WERI-Rb-1 (cell line): ENCODE measurements at regions not wholly inside any gene's neighbourhood (a gene's known extent, or its start where the extent isn't known, plus 50 kb on each side); places are given as distances from the start of the nearest gene placed in this dataset.

ENCODE experiments used
- DNase-seq: peaks from one replicate; pipeline ENCODE4 v3.0.0-alpha.2; 2020
- H3K27ac ChIP-seq: fragments of 250-450 bp; sonication (Bioruptor Pico); 2 replicates; pipeline ENCODE4 v1.5.1; 2020; ENCODE audit warnings: mild to moderate bottlenecking, moderate library complexity
- H3K27me3 ChIP-seq: fragments of 250-450 bp; sonication (Bioruptor Pico); 2 replicates; pipeline ENCODE4 v1.5.1; 2021; ENCODE audit warnings: mild to moderate bottlenecking, low read depth, moderate library complexity; ENCODE audit not compliant: insufficient read depth, severe bottlenecking
- H3K36me3 ChIP-seq: fragments of 250-450 bp; sonication (Bioruptor Pico); 2 replicates; pipeline ENCODE4 v1.5.1; 2020; ENCODE audit warnings: mild to moderate bottlenecking, moderate library complexity
- H3K4me3 ChIP-seq: 2 replicates; pipeline ENCODE4 v1.5.1; 2011; ENCODE audit warnings: low read depth, mild to moderate bottlenecking, control low read depth, low read length
- H3K9me3 ChIP-seq: fragments of 250-450 bp; sonication (Bioruptor Pico); 2 replicates; pipeline ENCODE4 v1.5.1; 2021; ENCODE audit warnings: mild to moderate bottlenecking, moderate library complexity; ENCODE audit not compliant: severe bottlenecking
- CTCF ChIP-seq: IDR thresholded peaks from 2 replicates; pipeline ENCODE4 v1.5.1; 2011; ENCODE audit warnings: low read depth, mild to moderate bottlenecking, control low read depth, inconsistent platforms, low read length

GRCh38 chr10:78747401-78748234, 321.1 kb upstream of the ZMIZ1 start:
- no peak for DNase-seq
- Histone ChIP-seq H3K27me3 (no peaks in the 10 kb centered on the region), H3K4me3 (no peak overlapping the region), H3K27ac (no peak overlapping the region), H3K36me3 (no peaks in the 10 kb centered on the region), H3K9me3 (no peaks in the 10 kb centered on the region)
- no peak for TF ChIP-seq CTCF

GRCh38 chr10:78748235-78748533, 320.6 kb upstream of the ZMIZ1 start:
- no peak for DNase-seq
- no peaks in the 10 kb centered on the region for H3K36me3 ChIP-seq
- H3K4me3 ChIP-seq = no peak overlapping the region
- TF ChIP-seq CTCF = no peak
- no peaks in the 10 kb centered on the region for H3K27me3 ChIP-seq
- no peak overlapping the region for H3K27ac ChIP-seq
- H3K9me3 ChIP-seq = no peaks in the 10 kb centered on the region

GRCh38 chr10:78749200-78749599, 319.6 kb upstream of the ZMIZ1 start:
- no peak for DNase-seq
- H3K27ac ChIP-seq = no peak overlapping the region
- no peaks in the 10 kb centered on the region for H3K36me3 ChIP-seq
- H3K9me3 ChIP-seq = no peaks in the 10 kb centered on the region
- H3K27me3 ChIP-seq = no peaks in the 10 kb centered on the region
- H3K4me3 ChIP-seq = no peak overlapping the region
- TF ChIP-seq CTCF = no peak

- Histone ChIP-seq H3K9me3 (no peaks in the 10 kb centered on the region), H3K4me3 (no peak overlapping the region), H3K27me3 (no peaks in the 10 kb centered on the region), H3K36me3 (no peaks in the 10 kb centered on the region), H3K27ac (no peak overlapping the region)
- no peak for TF ChIP-seq CTCF
- no peak for DNase-seq
Observed at GRCh38 chr10:78749898-78750297, 318.9 kb upstream of the ZMIZ1 start.

GRCh38 chr10:78750418-78750817, 318.3 kb upstream of the ZMIZ1 start:
- no peaks in the 10 kb centered on the region for H3K36me3 ChIP-seq
- TF ChIP-seq CTCF = no peak
- no peak for DNase-seq
- no peaks in the 10 kb centered on the region for H3K9me3 ChIP-seq
- no peaks in the 10 kb centered on the region for H3K27me3 ChIP-seq
- no peak overlapping the region for H3K4me3 ChIP-seq
- H3K27ac ChIP-seq = no peak overlapping the region

GRCh38 chr10:78751716-78752115, 317.1 kb upstream of the ZMIZ1 start:
- no peaks in the 10 kb centered on the region for H3K27me3 ChIP-seq
- no peak for DNase-seq
- no peak overlapping the region for H3K4me3 ChIP-seq
- H3K36me3 ChIP-seq = no peaks in the 10 kb centered on the region
- no peak overlapping the region for H3K27ac ChIP-seq
- TF ChIP-seq CTCF = no peak
- no peaks in the 10 kb centered on the region for H3K9me3 ChIP-seq
